Spleen (tissue), 7 donors: ENCODE measurements at regions not wholly inside any gene's neighbourhood (a gene's known extent, or its start where the extent isn't known, plus 50 kb on each side); places are given as distances from the start of the nearest gene placed in this dataset.

ENCODE experiments used
- CTCF ChIP-seq, 11 experiments: fragments of 200-600 bp in 7 of 11; fragments of 450-650 bp in 4 of 11; sonication (generic) in 4 of 11; IDR thresholded peaks in 8 of 11; conservative IDR thresholded peaks in 3 of 11; 1 replicate in 7 of 11; 2 replicates in 4 of 11; pipeline versions ENCODE4 v1.4.0 to v1.8.0; 2016 to 2021; ENCODE audit warnings: antibody characterized with exemption in 11 of 11, inconsistent platforms in 4 of 11, mild to moderate bottlenecking in 1 of 11
- POLR2AphosphoS5 ChIP-seq, 3 donors: sonication (generic); formaldehyde crosslinking; IDR thresholded peaks; one replicate each; pipeline ENCODE4 v1.5.1; 2017; ENCODE audit warnings: antibody characterized with exemption in 3 of 3
- donor health status: DM: no; HTN: no; CAD: no; lungs with moderate emphysema.
- donor health status: DM: no; HTN: no; CAD: no.
- donor health status: DM: no; HTN: no; CAD: no.

GRCh38 chr7:46738165-46738564 is 817.1 kb upstream of the IGFBP3 start:
- no peak for TF ChIP-seq POLR2AphosphoS5 (IDR thresholded peaks at IDR 0.05)
- no peak for TF ChIP-seq CTCF (IDR thresholded peaks at IDR 0.05 in 8 of 11, conservative IDR thresholded peaks at IDR 0.05 in 3 of 11)
